GM18873 (cell line): ENCODE measurements at regions not wholly inside any gene's neighbourhood (a gene's known extent, or its start where the extent isn't known, plus 50 kb on each side); places are given as distances from the start of the nearest gene placed in this dataset.
"Not testable (repeated sequence)": the region's sequence is repeated elsewhere in the genome, so short reads cannot be mapped to it uniquely, and the experiment has no call there.

ENCODE experiments used
- ATAC-seq: cut with Tn5 transposase; IDR thresholded peaks from one replicate; pipeline ENCODE4 v1.9.1; 2021; ENCODE audit warnings: mild to moderate bottlenecking, moderate library complexity, moderate number of reproducible peaks; ENCODE audit not compliant: unreplicated experiment, low FRiP score

GRCh38 chr10:3975016-3975415, 190.0 kb upstream of the KLF6 start:
- ATAC-seq: no peak

DNA sequence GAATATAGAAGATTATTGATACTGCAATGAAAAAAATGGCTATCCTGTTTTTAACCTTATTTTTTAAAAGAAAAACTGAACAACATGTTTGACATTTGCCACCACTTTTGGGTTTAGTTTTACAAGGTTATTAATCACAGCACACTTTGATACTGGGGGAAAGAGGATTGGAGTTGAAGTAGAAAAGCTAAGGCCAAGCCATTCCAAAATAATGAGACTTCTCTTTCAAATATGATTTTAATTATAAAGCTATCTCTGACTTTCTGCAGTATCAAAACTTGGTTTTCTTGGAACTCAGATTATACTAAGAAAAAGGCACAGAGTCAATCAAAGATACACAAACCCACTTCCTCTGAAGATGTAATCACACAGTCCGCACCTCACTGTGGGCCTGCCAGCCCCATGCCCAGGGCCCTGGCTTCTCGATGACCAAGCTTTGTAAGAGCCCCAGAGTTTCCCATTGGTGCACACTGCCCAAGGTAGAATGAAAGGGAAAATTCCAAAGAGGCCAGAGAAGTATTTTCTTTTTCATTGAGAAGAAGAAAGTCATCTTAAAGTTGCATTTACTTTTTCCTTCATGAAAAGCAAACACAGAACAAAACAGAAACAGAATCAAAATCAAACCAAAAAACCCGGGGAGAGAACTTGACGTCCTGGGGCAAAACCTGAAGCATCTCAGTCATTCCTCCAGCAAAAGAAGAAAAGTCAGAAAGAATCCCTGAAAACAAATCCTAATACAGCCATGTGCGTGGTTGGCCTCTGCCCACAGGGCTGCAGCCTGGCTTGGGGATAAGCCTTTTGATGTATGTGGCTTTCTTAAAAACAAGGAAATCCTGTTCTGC, 187.7 kb upstream of the KLF6 start:
- ATAC-seq: no peak

DNA sequence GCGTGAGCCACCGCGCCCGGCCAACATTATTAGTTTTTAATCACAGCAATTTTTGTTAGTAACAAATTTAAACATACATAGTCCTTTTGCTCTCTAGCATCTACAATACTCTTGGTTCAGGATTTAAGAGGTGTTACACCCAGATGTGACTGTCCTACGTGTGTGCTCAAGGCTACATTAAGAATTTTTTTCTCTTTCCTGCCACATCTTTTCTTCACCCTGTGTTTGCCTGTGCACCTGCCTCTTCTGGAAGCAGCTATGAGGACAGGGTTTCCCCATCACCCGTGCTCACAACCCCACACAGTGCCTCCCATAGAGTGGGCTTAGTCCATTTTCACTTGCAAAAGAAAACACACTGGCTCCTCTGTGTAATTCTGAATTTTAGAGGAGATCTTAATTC, 186.7 kb upstream of the KLF6 start:
- no peak for ATAC-seq

GRCh38 chr10:3969876-3970666, 185.1 kb upstream of the KLF6 start:
- no peak for ATAC-seq

GRCh38 chr10:3968727-3969126, 183.7 kb upstream of the KLF6 start:
- no peak for ATAC-seq

GRCh38 chr10:3964516-3964915, 179.5 kb upstream of the KLF6 start:
- ATAC-seq: no peak

GRCh38 chr10:3963191-3963673, 178.2 kb upstream of the KLF6 start:
- no peak for ATAC-seq

GRCh38 chr10:3961082-3961481, 176.1 kb upstream of the KLF6 start:
- no peak for ATAC-seq

DNA sequence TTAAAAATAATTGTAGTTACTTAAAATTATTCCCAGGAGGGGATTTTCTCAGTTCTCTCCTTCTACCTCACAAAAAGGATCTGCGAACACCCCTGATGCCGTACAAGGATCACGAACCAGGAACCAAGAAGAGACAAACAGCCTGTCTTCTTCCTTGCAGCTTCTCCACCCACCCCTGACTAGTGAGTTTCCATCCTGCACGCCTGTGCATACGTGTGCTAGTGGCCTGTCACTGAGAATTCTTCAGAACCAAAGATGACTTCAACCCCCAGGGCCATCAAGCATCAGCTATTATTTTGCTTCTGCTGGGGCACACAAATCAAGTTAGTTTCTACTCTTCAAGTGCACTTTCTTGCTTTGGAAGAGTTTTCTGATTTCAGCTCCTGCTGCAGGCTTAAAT, 175.5 kb upstream of the KLF6 start:
- ATAC-seq: no peak

DNA sequence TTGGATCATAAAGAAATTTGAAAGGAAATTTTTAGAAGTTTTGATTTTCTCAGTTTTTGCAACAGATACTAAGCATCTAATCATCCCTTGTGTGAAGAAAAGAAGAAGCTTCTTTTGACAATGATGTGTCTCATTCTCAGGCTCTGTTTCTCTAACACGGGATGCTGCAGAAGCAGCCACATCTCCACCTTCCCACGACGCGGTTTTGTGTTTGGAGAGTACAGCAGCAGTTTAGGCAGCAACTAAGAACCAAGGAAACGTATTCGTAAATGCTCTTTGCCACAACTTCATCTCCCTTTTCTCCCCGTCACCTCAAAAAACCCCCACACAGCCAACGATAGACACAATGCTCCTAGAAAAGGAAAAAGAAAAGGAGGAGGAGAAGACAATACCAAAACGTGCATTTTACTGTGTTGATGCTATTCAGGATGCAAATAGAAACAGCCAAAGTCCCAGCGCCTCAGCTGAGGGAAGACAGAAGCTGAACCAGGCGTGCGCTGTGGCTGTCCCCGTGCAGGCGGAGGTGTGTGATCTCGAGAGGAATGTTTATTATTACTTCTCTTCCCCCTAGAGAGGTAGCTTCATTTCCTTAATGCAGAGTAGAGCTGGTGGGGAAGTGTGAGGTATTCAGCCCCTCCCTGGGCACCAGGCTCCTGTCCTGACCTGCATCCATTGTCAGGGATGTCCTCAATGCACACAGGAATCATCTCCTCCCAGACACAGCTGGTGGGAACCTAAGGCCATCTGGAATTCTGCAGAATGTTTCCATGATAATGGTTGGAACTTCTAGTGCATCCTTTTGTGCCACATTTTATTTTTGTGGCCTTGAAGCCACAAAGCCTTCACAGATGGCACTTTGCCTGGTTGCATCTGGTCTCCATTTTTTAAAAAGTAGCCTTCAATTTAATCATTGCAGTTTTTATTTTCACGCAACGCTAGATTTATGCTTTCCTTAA, 174.6 kb upstream of the KLF6 start:
- ATAC-seq: no peak

- no peak for ATAC-seq
Observed at GRCh38 chr10:3958472-3958996, 173.5 kb upstream of the KLF6 start.

DNA sequence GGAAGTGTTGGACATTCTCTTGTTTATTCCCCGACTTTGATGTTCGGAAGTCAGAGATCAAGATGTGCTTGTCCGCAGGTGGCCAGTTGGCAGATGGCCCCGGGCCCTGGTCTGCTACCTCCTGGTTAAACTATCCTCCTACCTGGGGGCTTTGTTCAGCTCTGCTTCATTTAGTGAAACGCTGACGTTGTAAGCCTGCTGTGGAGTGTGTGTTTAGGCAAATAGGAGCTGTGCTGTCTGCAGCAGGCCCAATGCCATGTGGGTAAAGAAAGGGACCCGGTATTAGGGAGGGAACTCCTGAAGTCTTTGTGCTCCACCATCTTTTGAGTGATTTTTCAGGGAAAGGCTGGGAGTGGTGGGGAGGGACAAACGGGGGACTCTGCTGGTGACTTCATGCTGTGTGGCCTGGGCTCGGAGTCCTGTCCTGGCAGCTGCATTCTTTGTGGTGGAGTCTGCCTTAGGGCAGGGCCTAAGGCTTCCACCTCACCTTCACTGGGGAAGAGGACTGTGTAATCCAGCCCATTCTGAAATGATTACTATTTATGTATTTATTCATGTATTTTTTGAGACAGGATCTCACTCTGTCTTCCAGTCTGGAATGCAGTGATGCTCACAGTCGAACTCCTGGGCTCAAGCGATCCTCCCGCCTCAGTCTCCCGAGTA, 171.1 kb upstream of the KLF6 start:
- no peak for ATAC-seq

DNA sequence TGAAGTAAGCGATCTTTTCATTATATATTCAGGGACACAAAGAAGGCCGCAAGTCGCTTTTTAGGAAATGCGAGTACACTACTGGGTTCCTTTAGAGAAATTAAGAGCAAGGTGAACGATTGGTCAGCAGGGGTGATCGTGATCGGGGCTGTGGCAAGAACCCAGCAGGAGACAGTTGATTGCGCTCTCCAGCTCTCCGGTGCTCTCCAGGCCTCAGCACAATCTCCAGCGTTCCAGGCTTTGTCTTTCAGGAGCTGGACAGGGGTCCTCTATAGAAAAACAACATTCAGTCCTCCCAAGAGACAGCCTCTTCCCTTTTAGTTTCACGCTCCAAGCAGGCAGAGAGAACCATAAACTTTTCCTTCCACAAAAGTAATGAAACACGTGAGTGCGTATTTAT, 170.5 kb upstream of the KLF6 start:
- ATAC-seq: no peak

DNA sequence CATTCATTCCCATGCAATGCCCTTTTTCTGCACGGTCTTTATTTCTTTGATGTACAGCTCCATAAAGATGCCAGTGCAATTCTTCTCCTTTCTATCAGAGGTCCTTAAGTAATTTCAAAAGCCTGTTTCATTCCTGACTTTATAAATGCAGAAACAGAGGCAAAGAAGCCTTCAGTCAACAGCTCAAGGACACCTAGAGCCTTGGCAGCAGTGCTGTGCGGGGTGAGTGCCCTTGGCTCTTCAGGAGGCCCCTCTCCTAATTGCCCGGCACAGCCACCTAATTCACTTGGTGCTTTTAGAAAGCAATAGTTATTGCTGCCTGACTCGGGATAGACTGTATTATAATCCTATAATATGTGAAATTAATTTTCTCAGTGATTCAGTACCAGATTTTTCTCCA, 169.6 kb upstream of the KLF6 start:
- no peak for ATAC-seq

GRCh38 chr10:3954007-3954406, 169.0 kb upstream of the KLF6 start:
- ATAC-seq: not testable (repeated sequence)

DNA sequence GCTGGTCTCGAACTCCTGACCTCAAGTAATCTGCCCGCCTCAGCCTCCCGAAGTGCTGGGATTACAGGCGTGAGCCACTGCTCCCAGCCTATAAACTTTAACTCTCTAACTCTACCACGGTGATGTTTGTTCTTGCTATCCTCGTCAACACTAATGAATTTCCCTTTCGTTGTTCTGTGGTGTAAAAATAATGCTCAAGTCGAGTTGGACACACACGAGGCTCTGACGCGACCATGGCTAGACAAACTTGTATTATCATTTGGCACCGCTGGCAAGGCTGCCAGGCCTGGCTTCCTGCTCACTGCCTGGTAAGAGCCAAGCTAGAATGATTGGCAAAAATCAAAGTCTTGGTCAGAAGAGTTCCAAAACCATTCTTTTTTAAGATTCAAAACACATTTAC, 167.0 kb upstream of the KLF6 start:
- no peak for ATAC-seq

DNA sequence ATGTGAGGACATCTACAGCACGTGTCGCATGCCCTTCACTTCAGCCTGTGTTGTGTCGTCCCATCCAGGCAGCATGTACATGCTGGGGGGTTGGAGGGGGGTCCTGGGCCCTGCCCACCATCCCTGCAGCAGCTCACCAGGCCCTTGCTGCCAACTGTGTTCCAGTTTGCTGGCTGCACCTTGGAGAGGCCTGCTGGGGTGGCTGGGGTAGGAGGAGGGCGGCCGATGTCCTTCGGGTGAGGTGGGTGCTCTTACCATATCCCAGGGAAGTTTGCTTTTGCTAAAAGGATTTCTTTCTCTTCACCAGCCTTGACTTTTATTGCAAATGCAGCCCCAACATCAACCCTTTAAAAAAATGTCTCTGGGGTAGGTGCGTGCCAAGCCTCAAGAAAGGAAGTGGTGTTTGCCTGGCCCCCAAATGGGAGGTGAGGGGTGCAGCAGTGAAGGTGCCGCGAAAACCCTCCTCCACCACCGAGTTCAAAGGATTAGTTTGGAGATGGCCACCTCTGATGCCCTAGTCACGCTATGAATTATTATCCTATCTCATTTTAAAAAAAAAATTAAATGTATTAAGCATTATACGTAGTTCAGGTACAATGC, 165.8 kb upstream of the KLF6 start:
- ATAC-seq: no peak

DNA sequence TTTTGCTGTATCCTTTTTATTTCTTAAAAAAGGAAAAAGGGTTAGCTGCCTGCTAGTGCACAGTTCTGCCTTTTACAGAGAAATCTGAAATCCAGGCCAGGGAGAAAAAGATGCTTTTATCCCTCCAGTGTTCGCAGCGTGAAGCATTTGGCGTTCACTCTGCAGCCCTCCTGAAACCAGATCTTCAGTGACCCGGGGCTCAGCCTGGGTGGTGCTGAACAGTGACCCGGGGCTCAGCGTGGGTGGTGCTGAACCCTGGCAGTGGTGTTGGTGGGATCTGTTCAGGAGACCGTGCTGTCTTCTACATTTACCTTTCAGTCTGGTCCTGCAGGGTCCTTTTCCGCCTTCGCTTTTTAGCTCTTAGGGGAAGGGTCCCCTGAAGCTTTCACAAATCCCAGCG, 164.7 kb upstream of the KLF6 start:
- ATAC-seq: no peak

DNA sequence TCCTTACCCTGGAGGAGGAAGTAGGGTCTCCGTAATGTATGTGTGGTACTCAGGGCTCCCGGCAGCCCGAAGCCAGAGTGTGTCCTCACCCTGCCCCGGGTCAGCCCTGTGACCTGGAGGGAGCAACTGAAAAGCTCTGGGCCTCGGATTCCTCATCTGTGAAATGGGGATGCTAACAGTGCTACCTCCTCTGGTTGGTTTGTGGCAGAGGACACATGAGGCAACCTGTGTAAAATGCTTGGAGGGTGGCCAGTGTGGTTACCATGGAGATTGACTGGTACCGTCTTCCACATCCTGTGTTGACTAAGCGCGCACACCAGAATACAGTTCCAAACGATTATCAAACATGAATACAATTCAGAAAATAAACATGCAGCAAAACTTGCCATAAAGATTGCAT, 163.8 kb upstream of the KLF6 start:
- no peak for ATAC-seq
